Ovary (tissue), 3 donors: ENCODE measurements at regions not wholly inside any gene's neighbourhood (a gene's known extent, or its start where the extent isn't known, plus 50 kb on each side); places are given as distances from the start of the nearest gene placed in this dataset.

Experiments used
- EP300 ChIP-seq: sonication (generic); formaldehyde crosslinking; IDR thresholded peaks from one replicate; pipeline ENCODE4 v1.6.1; 2017; ENCODE audit warnings: antibody characterized with exemption
- POLR2A ChIP-seq: fragments of 450-650 bp; IDR thresholded peaks from one replicate; pipeline ENCODE4 v1.6.1; 2017; ENCODE audit warnings: antibody characterized with exemption, mild to moderate bottlenecking, moderate library complexity
- TF ChIP-seq, protein P1 (sequence below), 3 donors: fragments of 450-650 bp in 2 of 3; fragments of 200-600 bp in 1 of 3; IDR thresholded peaks; one replicate each; pipeline versions ENCODE4 v1.5.1 to v1.8.0; 2016 to 2022; ENCODE audit warnings: antibody characterized with exemption in 3 of 3, mild to moderate bottlenecking in 1 of 3
- donor health status: DM: no; HTN: no; CAD: no.

DNA sequence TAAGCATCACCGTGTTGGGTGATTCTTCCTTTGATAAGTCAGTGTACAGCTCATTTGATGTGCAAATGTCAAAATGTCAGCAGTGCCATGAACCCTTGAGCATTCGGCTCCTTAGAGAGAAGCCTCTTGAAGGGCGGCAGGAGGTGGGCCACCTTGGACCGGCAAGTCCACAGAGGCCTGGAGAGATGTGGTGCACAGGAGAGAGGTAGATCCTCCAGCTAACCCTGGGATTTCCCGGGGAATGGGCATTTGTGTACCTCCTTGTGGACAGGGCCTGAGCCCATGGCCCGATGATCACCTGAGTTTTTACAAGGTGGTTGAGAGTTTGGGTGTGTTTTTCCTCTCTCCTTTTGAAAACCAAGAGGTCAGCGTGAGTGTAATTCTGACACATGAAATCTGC lies 133.2 kb upstream of the RCN1 start:
- TF ChIP-seq, protein P1, sequence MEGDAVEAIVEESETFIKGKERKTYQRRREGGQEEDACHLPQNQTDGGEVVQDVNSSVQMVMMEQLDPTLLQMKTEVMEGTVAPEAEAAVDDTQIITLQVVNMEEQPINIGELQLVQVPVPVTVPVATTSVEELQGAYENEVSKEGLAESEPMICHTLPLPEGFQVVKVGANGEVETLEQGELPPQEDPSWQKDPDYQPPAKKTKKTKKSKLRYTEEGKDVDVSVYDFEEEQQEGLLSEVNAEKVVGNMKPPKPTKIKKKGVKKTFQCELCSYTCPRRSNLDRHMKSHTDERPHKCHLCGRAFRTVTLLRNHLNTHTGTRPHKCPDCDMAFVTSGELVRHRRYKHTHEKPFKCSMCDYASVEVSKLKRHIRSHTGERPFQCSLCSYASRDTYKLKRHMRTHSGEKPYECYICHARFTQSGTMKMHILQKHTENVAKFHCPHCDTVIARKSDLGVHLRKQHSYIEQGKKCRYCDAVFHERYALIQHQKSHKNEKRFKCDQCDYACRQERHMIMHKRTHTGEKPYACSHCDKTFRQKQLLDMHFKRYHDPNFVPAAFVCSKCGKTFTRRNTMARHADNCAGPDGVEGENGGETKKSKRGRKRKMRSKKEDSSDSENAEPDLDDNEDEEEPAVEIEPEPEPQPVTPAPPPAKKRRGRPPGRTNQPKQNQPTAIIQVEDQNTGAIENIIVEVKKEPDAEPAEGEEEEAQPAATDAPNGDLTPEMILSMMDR (IDR thresholded peaks at IDR 0.05), result no peak
- TF ChIP-seq EP300, result no peak
- TF ChIP-seq POLR2A, result no peak
